Activated T-helper 1 cell treated with anti-CD3 and anti-CD28 coated beads, Interleukin-12 subunit alpha, Interleukin-12 subunit beta, Interleukin-2, Interleukin-4 antibody, amounts not matched to agents 30 ng/mL and 10 ng/mL and 1 ng/mL, durations not matched to agents 14 hours and 24 hours and 36 hours (primary cell): ENCODE measurements at regions not wholly inside any gene's neighbourhood (a gene's known extent, or its start where the extent isn't known, plus 50 kb on each side); places are given as distances from the start of the nearest gene placed in this dataset.

Source experiments
- DNase-seq: peaks from one replicate; pipeline ENCODE4 v3.0.0; 2021; ENCODE audit warnings: low spot score
- H3K27ac Mint-ChIP-seq: one replicate; pipeline ENCODE4 v1.8.0; 2021; ENCODE audit warnings: mild to moderate bottlenecking, mixed read lengths
- H3K27me3 Mint-ChIP-seq: one replicate; pipeline ENCODE4 v1.8.0; 2022; ENCODE audit warnings: mild to moderate bottlenecking, moderate library complexity, mixed read lengths; ENCODE audit not compliant: insufficient read depth
- H3K36me3 Mint-ChIP-seq: one replicate; pipeline ENCODE4 v1.8.0; 2021; ENCODE audit warnings: low read depth, mixed read lengths
- H3K4me1 Mint-ChIP-seq: one replicate; pipeline ENCODE4 v1.8.0; 2021; ENCODE audit warnings: low read depth, mixed read lengths
- H3K4me3 Mint-ChIP-seq: one replicate; pipeline ENCODE4 v1.8.0; 2021; ENCODE audit warnings: mild to moderate bottlenecking, moderate library complexity, mixed read lengths
- H3K9me3 Mint-ChIP-seq: one replicate; pipeline ENCODE4 v1.8.0; 2021; ENCODE audit warnings: mixed read lengths
- intact Hi-C: fragments of 100-400 bp; cut with micrococcal nuclease; formaldehyde crosslinking; loops from one replicate; pipeline ENCODE4 v1.15.1; 2024

GRCh38 chr4:29571322-29571721 is 1148.8 kb upstream of the PCDH7 start:
- intact Hi-C loops, result no loop called here
- Mint-ChIP-seq H3K4me3 (no peak overlapping the region), H3K4me1 (no peaks in the 10 kb centered on the region), H3K27me3 (no peaks in the 10 kb centered on the region), H3K9me3 (no peaks in the 10 kb centered on the region), H3K27ac (no peak overlapping the region), H3K36me3 (no peaks in the 10 kb centered on the region)
- no peak for DNase-seq

GRCh38 chr4:29578329-29578728 is 1141.8 kb upstream of the PCDH7 start:
- DNase-seq, result no peak
- Mint-ChIP-seq H3K4me1 (no peaks in the 10 kb centered on the region), H3K36me3 (no peaks in the 10 kb centered on the region), H3K9me3 (peaks cover 6% of the 10 kb centered on the region), H3K27me3 (no peaks in the 10 kb centered on the region), H3K27ac (no peak overlapping the region), H3K4me3 (no peak overlapping the region)
- intact Hi-C loops, result no loop called here

- intact Hi-C loops, result no loop called here
- H3K27ac Mint-ChIP-seq, result no peak overlapping the region
- H3K36me3 Mint-ChIP-seq, result no peaks in the 10 kb centered on the region
- no peak for DNase-seq
- H3K27me3 Mint-ChIP-seq, result no peaks in the 10 kb centered on the region
- peaks cover 10% of the 10 kb centered on the region for H3K9me3 Mint-ChIP-seq
- H3K4me3 Mint-ChIP-seq, result no peak overlapping the region
- no peaks in the 10 kb centered on the region for H3K4me1 Mint-ChIP-seq
These were observed 1138.7 kb upstream of the PCDH7 start for GRCh38 chr4:29581457-29581856.

GRCh38 chr4:29588617-29589016 is 1131.6 kb upstream of the PCDH7 start:
- intact Hi-C loops, result no loop called here
- H3K27me3 Mint-ChIP-seq, result no peaks in the 10 kb centered on the region
- peaks cover 8% of the 10 kb centered on the region for H3K9me3 Mint-ChIP-seq
- H3K4me3 Mint-ChIP-seq, result no peak overlapping the region
- H3K4me1 Mint-ChIP-seq, result no peaks in the 10 kb centered on the region
- no peaks in the 10 kb centered on the region for H3K36me3 Mint-ChIP-seq
- no peak overlapping the region for H3K27ac Mint-ChIP-seq
- DNase-seq, result no peak

- no peak overlapping the region for H3K27ac Mint-ChIP-seq
These were observed 1123.9 kb upstream of the PCDH7 start for GRCh38 chr4:29596228-29596627.

GRCh38 chr4:29619168-29619567 is 1101.0 kb upstream of the PCDH7 start:
- peaks cover 4% of the 10 kb centered on the region for H3K9me3 Mint-ChIP-seq
- intact Hi-C loops, result no loop called here
- no peak for DNase-seq
- no peaks in the 10 kb centered on the region for H3K27me3 Mint-ChIP-seq
- no peaks in the 10 kb centered on the region for H3K36me3 Mint-ChIP-seq
- no peaks in the 10 kb centered on the region for H3K4me1 Mint-ChIP-seq
- no peak overlapping the region for H3K4me3 Mint-ChIP-seq
- H3K27ac Mint-ChIP-seq, result no peak overlapping the region

More at GRCh38 chr4:29596228-29596627, 1123.9 kb upstream of the PCDH7 start:
- no peak for DNase-seq
- Mint-ChIP-seq H3K4me1 (no peaks in the 10 kb centered on the region), H3K9me3 (peaks cover 10% of the 10 kb centered on the region), H3K4me3 (no peak overlapping the region), H3K27me3 (no peaks in the 10 kb centered on the region), H3K36me3 (no peaks in the 10 kb centered on the region)
- intact Hi-C loops, result no loop called here

- no peaks in the 10 kb centered on the region for H3K4me1 Mint-ChIP-seq
- intact Hi-C loops, result no loop called here
- no peaks in the 10 kb centered on the region for H3K36me3 Mint-ChIP-seq
- DNase-seq, result no peak
- H3K9me3 Mint-ChIP-seq, result peaks cover 19% of the 10 kb centered on the region
- no peaks in the 10 kb centered on the region for H3K27me3 Mint-ChIP-seq
- no peak overlapping the region for H3K4me3 Mint-ChIP-seq
- no peak overlapping the region for H3K27ac Mint-ChIP-seq
These were observed 1088.0 kb upstream of the PCDH7 start for GRCh38 chr4:29632199-29632598.

- Mint-ChIP-seq H3K27ac (no peak overlapping the region), H3K27me3 (no peaks in the 10 kb centered on the region), H3K9me3 (peaks cover 8% of the 10 kb centered on the region), H3K4me3 (no peak overlapping the region), H3K4me1 (no peaks in the 10 kb centered on the region), H3K36me3 (no peaks in the 10 kb centered on the region)
- no peak for DNase-seq
- intact Hi-C loops, result no loop called here
These were observed 1083.2 kb upstream of the PCDH7 start for GRCh38 chr4:29636961-29637360.

GRCh38 chr4:29653221-29653620 is 1066.9 kb upstream of the PCDH7 start:
- intact Hi-C loops, result no loop called here

GRCh38 chr4:29680644-29681043 is 1039.5 kb upstream of the PCDH7 start:
- no peaks in the 10 kb centered on the region for H3K36me3 Mint-ChIP-seq
- H3K27me3 Mint-ChIP-seq, result no peaks in the 10 kb centered on the region
- no peak overlapping the region for H3K4me3 Mint-ChIP-seq
- no peaks in the 10 kb centered on the region for H3K4me1 Mint-ChIP-seq
- intact Hi-C loops, result no loop called here
- peaks cover 12% of the 10 kb centered on the region for H3K9me3 Mint-ChIP-seq
- DNase-seq, result no peak
- no peak overlapping the region for H3K27ac Mint-ChIP-seq

More at GRCh38 chr4:29653221-29653620, 1066.9 kb upstream of the PCDH7 start:
- no peak overlapping the region for H3K4me3 Mint-ChIP-seq
- no peaks in the 10 kb centered on the region for H3K4me1 Mint-ChIP-seq
- no peaks in the 10 kb centered on the region for H3K36me3 Mint-ChIP-seq
- H3K27ac Mint-ChIP-seq, result no peak overlapping the region
- peaks cover 5% of the 10 kb centered on the region for H3K9me3 Mint-ChIP-seq
- no peak for DNase-seq
- H3K27me3 Mint-ChIP-seq, result no peaks in the 10 kb centered on the region

GRCh38 chr4:29704059-29704458 is 1016.1 kb upstream of the PCDH7 start:
- H3K27ac Mint-ChIP-seq, result no peak overlapping the region
- no peaks in the 10 kb centered on the region for H3K27me3 Mint-ChIP-seq
- DNase-seq, result no peak
- intact Hi-C loops, result no loop called here
- H3K4me3 Mint-ChIP-seq, result no peak overlapping the region
- no peaks in the 10 kb centered on the region for H3K36me3 Mint-ChIP-seq
- H3K4me1 Mint-ChIP-seq, result no peaks in the 10 kb centered on the region
- H3K9me3 Mint-ChIP-seq, result peaks cover 21% of the 10 kb centered on the region

- Mint-ChIP-seq H3K36me3 (no peaks in the 10 kb centered on the region), H3K27ac (no peak overlapping the region), H3K9me3 (peaks cover 15% of the 10 kb centered on the region), H3K27me3 (no peaks in the 10 kb centered on the region), H3K4me1 (no peaks in the 10 kb centered on the region), H3K4me3 (no peak overlapping the region)
- DNase-seq, result no peak
- intact Hi-C loops, result no loop called here
These were observed 1011.7 kb upstream of the PCDH7 start for GRCh38 chr4:29708473-29708872.

- intact Hi-C loops, result no loop called here
- no peak overlapping the region for H3K4me3 Mint-ChIP-seq
These were observed 1009.6 kb upstream of the PCDH7 start for GRCh38 chr4:29710519-29710918.

GRCh38 chr4:29711226-29711625 is 1008.9 kb upstream of the PCDH7 start:
- Mint-ChIP-seq H3K4me1 (no peaks in the 10 kb centered on the region), H3K4me3 (no peak overlapping the region), H3K27ac (no peak overlapping the region), H3K36me3 (no peaks in the 10 kb centered on the region), H3K9me3 (peaks cover 10% of the 10 kb centered on the region), H3K27me3 (no peaks in the 10 kb centered on the region)
- no peak for DNase-seq
- intact Hi-C loops, result no loop called here

More at GRCh38 chr4:29710519-29710918, 1009.6 kb upstream of the PCDH7 start:
- H3K36me3 Mint-ChIP-seq, result no peaks in the 10 kb centered on the region
- H3K27me3 Mint-ChIP-seq, result no peaks in the 10 kb centered on the region
- peaks cover 10% of the 10 kb centered on the region for H3K9me3 Mint-ChIP-seq
- no peak for DNase-seq
- no peak overlapping the region for H3K27ac Mint-ChIP-seq
- H3K4me1 Mint-ChIP-seq, result no peaks in the 10 kb centered on the region
